GM12891 (cell line): ENCODE measurements at regions not wholly inside any gene's neighbourhood (a gene's known extent, or its start where the extent isn't known, plus 50 kb on each side); places are given as distances from the start of the nearest gene placed in this dataset.

Experiments used
- POLR2A ChIP-seq: IDR thresholded peaks from 2 replicates; pipeline ENCODE4 v1.6.1; 2011; ENCODE audit warnings: low read depth, low read length, control low read depth
- POLR2AphosphoS5 ChIP-seq: IDR thresholded peaks from 2 replicates; pipeline ENCODE4 v1.6.1; 2011; ENCODE audit warnings: low read depth, low read length, control low read depth
- POU2F2 ChIP-seq: IDR thresholded peaks from 2 replicates; pipeline ENCODE4 v1.6.1; 2011; ENCODE audit warnings: low read depth, mild to moderate bottlenecking, control low read depth, low read length, moderate library complexity
- SPI1 ChIP-seq: IDR thresholded peaks from 2 replicates; pipeline ENCODE4 v1.6.1; 2011; ENCODE audit warnings: low read depth, low read length, control low read depth
- TAF1 ChIP-seq: IDR thresholded peaks from 2 replicates; pipeline ENCODE4 v1.6.1; 2011; ENCODE audit warnings: low read depth, low read length, control low read depth

- TF ChIP-seq POLR2A (no peak), POLR2AphosphoS5 (no peak), SPI1 (no peak), TAF1 (no peak), POU2F2 (no peak)
Measured at GRCh38 chr13:39159846-39160370, 121.7 kb downstream of the NHLRC3 start.
